Breast epithelium (tissue), 3 donors: ENCODE measurements at regions not wholly inside any gene's neighbourhood (a gene's known extent, or its start where the extent isn't known, plus 50 kb on each side); places are given as distances from the start of the nearest gene placed in this dataset.

Experiments
- POLR2A ChIP-seq: fragments of 450-650 bp; IDR thresholded peaks from one replicate; pipeline ENCODE4 v1.6.1; 2016; ENCODE audit warnings: antibody characterized with exemption, mild to moderate bottlenecking, moderate library complexity
- POLR2AphosphoS5 ChIP-seq, 3 donors: sonication (generic); formaldehyde crosslinking; IDR thresholded peaks; one replicate each; pipeline ENCODE4 v1.6.1; 2017; ENCODE audit warnings: antibody characterized with exemption in 3 of 3
- TF ChIP-seq, protein P1 (sequence below), 3 donors: fragments of 450-650 bp; IDR thresholded peaks; one replicate each; pipeline ENCODE4 v1.5.1; 2016 to 2017; ENCODE audit warnings: antibody characterized with exemption in 3 of 3, mild to moderate bottlenecking in 3 of 3, moderate library complexity in 3 of 3

DNA sequence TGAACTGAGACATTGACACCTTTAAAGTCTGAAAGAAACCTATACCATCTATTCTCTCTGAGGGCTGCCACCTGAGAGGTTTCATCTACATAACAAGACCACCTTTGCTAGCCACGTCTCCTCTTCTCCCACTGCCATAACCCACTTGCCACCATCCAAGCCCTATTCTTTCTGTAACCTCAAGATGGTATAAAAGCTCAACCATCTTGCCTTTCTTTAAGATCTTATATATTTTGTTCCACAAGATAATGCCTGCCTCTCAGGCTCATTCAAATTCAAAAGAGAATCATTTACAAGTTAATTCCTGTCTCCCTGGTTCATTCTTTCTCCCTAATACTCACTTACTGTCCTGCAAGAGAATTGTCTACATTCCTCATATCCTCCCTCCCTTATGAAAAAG lies 192.5 kb downstream of the OTOR start:
- TF ChIP-seq POLR2AphosphoS5 (IDR thresholded peaks at IDR 0.05) (no peak), POLR2A (no peak)
- TF ChIP-seq, protein P1, sequence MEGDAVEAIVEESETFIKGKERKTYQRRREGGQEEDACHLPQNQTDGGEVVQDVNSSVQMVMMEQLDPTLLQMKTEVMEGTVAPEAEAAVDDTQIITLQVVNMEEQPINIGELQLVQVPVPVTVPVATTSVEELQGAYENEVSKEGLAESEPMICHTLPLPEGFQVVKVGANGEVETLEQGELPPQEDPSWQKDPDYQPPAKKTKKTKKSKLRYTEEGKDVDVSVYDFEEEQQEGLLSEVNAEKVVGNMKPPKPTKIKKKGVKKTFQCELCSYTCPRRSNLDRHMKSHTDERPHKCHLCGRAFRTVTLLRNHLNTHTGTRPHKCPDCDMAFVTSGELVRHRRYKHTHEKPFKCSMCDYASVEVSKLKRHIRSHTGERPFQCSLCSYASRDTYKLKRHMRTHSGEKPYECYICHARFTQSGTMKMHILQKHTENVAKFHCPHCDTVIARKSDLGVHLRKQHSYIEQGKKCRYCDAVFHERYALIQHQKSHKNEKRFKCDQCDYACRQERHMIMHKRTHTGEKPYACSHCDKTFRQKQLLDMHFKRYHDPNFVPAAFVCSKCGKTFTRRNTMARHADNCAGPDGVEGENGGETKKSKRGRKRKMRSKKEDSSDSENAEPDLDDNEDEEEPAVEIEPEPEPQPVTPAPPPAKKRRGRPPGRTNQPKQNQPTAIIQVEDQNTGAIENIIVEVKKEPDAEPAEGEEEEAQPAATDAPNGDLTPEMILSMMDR (IDR thresholded peaks at IDR 0.05) = no peak
